ENCODE measurements at regions not wholly inside any gene's neighbourhood (a gene's known extent, or its start where the extent isn't known, plus 50 kb on each side); places are given as distances from the start of the nearest gene placed in this dataset.
A peak's percentile ranks its signal among the peaks of the same experiment; 100 is the strongest.

GRCh38 chr3:9301091-9301490 is 51.6 kb upstream of the SRGAP3 start:
- no peak for DNase-seq

- no peak for DNase-seq
These were observed 52.4 kb upstream of the SRGAP3 start for GRCh38 chr3:9301798-9302197.

- peak; percentile 17 for DNase-seq
These were observed 53.2 kb upstream of the SRGAP3 start for GRCh38 chr3:9302425-9303181.

- DNase-seq: no peak
These were observed 54.4 kb upstream of the THUMPD3 start for GRCh38 chr3:9308298-9308990.

GRCh38 chr3:9310043-9310442 is 52.8 kb upstream of the THUMPD3 start:
- DNase-seq: no peak

GRCh38 chr3:9311228-9311627 is 51.6 kb upstream of the THUMPD3 start:
- no peak for DNase-seq

Data from activated gamma-delta T cell (primary cell).